Urothelium cell line (cell line): ENCODE measurements at regions not wholly inside any gene's neighbourhood (a gene's known extent, or its start where the extent isn't known, plus 50 kb on each side); places are given as distances from the start of the nearest gene placed in this dataset.
"Not testable (repeated sequence)": the region's sequence is repeated elsewhere in the genome, so short reads cannot be mapped to it uniquely, and the experiment has no call there.

Experiments used
- DNase-seq: peaks from one replicate; pipeline ENCODE4 v3.0.0; 2011; ENCODE audit warnings: low spot score, mixed read lengths
- FAIRE-seq: peaks from 2 replicates; lab custom pipeline; 2011; peaks lifted over from hg19 to GRCh38; lab: Jason Lieb, UNC

GRCh38 chr16:85514598-85515318 is 98.4 kb upstream of the GSE1 start:
- DNase-seq, result peak; percentile 86
- peak; percentile 98 for FAIRE-seq

- FAIRE-seq (no peak), DNase-seq (no peak)
These were observed 97.8 kb upstream of the GSE1 start for GRCh38 chr16:85515319-85515745.

GRCh38 chr16:85515830-85516397 is 97.2 kb upstream of the GSE1 start:
- DNase-seq (peak; percentile 37), FAIRE-seq (no peak)

GRCh38 chr16:85517154-85517553 is 96.0 kb upstream of the GSE1 start:
- DNase-seq, result no peak
- FAIRE-seq, result no peak

- no peak for DNase-seq
- no peak for FAIRE-seq
These were observed 95.5 kb upstream of the GSE1 start for GRCh38 chr16:85517563-85518179.

- DNase-seq (no peak), FAIRE-seq (no peak)
These were observed 94.6 kb upstream of the GSE1 start for GRCh38 chr16:85518398-85519049.

- FAIRE-seq, DNase-seq: not testable (repeated sequence)
These were observed 94.1 kb upstream of the GSE1 start for GRCh38 chr16:85519050-85519440.

- DNase-seq (no peak), FAIRE-seq (peak; percentile 93)
These were observed 93.4 kb upstream of the GSE1 start for GRCh38 chr16:85519540-85520231.

GRCh38 chr16:85520853-85521521 is 92.1 kb upstream of the GSE1 start:
- DNase-seq (no peak), FAIRE-seq (no peak)

GRCh38 chr16:85521552-85522307 is 91.4 kb upstream of the GSE1 start:
- DNase-seq (no peak), FAIRE-seq (no peak)

- no peak for DNase-seq
These were observed 90.7 kb upstream of the GSE1 start for GRCh38 chr16:85522308-85522841.

GRCh38 chr16:85522842-85523601 is 90.1 kb upstream of the GSE1 start:
- DNase-seq (peak; percentile 58), FAIRE-seq (peak; percentile 97)

More at GRCh38 chr16:85522308-85522841, 90.7 kb upstream of the GSE1 start:
- no peak for FAIRE-seq

GRCh38 chr16:85523602-85524364 is 89.3 kb upstream of the GSE1 start:
- no peak for FAIRE-seq
- DNase-seq, result peak; percentile 82

- no peak for FAIRE-seq
- DNase-seq, result no peak
These were observed 88.8 kb upstream of the GSE1 start for GRCh38 chr16:85524365-85524629.

- no peak for FAIRE-seq
- DNase-seq, result no peak
These were observed 88.3 kb upstream of the GSE1 start for GRCh38 chr16:85524630-85525419.

GRCh38 chr16:85525420-85526184 is 87.5 kb upstream of the GSE1 start:
- no peak for FAIRE-seq
- no peak for DNase-seq
